Cardiac muscle cell (in vitro differentiated cells and primary cell): ENCODE measurements at regions not wholly inside any gene's neighbourhood (a gene's known extent, or its start where the extent isn't known, plus 50 kb on each side); places are given as distances from the start of the nearest gene placed in this dataset.

Experiments used
- DNase-seq, 2 donors: peaks; one replicate each; pipeline versions ENCODE4 v3.0.0 to v3.0.0-alpha.2; 2010 to 2017; ENCODE audit warnings: low read depth in 1 of 2, low spot score in 1 of 2
- H3K27ac ChIP-seq: fragments of 200-600 bp; sonication (generic); 2 replicates; pipeline ENCODE4 v1.5.1; 2016
- H3K27me3 ChIP-seq: fragments of 200-600 bp; sonication (generic); 2 replicates; pipeline ENCODE4 v1.6.0; 2016; ENCODE audit warnings: control low read depth
- H3K36me3 ChIP-seq: fragments of 200-600 bp; sonication (generic); 2 replicates; pipeline ENCODE4 v1.5.1; 2016; ENCODE audit warnings: control low read depth
- H3K4me1 ChIP-seq: fragments of 200-600 bp; sonication (generic); 2 replicates; pipeline ENCODE4 v1.8.1; 2017; ENCODE audit warnings: low read depth, mild to moderate bottlenecking, mixed run types
- H3K4me3 ChIP-seq: fragments of 200-600 bp; sonication (generic); 2 replicates; pipeline ENCODE4 v1.5.1; 2016; ENCODE audit warnings: mild to moderate bottlenecking
- H3K9me3 ChIP-seq: fragments of 200-600 bp; sonication (generic); 2 replicates; pipeline ENCODE4 v1.5.1; 2017; ENCODE audit warnings: low read depth, mild to moderate bottlenecking, control low read depth
- CTCF ChIP-seq: IDR thresholded peaks from 2 replicates; pipeline ENCODE4 v1.5.1; 2012; ENCODE audit warnings: low read depth, mild to moderate bottlenecking, low read length

GRCh38 chr7:98488167-98488566, 87.3 kb upstream of the BAIAP2L1 start:
- Histone ChIP-seq H3K9me3 (no peaks in the 10 kb centered on the region), H3K4me1 (no peaks in the 10 kb centered on the region), H3K4me3 (no peak overlapping the region), H3K27ac (no peak overlapping the region), H3K27me3 (no peaks in the 10 kb centered on the region), H3K36me3 (no peaks in the 10 kb centered on the region)
- DNase-seq = no peak
- no peak for TF ChIP-seq CTCF

GRCh38 chr7:98483964-98484545, 83.2 kb upstream of the BAIAP2L1 start:
- Histone ChIP-seq H3K4me1 (no peaks in the 10 kb centered on the region), H3K9me3 (no peaks in the 10 kb centered on the region), H3K27ac (no peak overlapping the region), H3K36me3 (no peaks in the 10 kb centered on the region), H3K4me3 (no peak overlapping the region), H3K27me3 (no peaks in the 10 kb centered on the region)
- no peak for DNase-seq
- TF ChIP-seq CTCF = no peak

DNA sequence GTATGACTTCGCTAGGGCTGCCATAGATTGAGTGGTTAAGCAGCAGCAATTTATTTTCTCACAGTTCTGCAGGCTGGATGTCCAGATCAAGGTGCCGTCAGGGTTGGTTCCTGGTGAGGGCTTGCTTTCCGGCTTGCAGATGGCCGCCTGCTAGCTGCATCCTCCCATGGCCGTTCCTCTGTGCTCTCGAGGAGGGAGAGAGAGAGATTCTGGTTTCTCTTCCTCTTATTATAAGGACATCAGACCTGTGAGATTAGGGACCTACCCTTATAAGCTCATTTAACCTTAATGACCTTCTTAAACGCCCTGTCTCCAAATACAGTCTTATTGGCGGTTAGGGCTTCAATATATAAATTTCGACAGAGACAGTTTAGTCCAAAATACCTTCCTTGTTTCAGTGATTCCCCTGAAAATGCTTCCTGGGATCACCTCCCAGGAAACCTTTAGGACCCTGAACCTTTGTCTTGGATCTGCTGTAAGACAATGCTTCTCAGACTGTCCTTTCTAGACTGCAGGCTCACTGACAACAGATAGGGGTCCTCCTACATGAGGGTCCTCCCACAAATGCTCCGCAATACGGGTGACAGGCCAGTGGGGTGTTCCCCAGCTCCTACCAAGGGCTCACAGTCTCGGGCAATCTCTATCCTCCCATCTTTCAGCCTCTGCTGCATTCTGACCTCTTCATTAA, 82.5 kb upstream of the BAIAP2L1 start:
- no peak for DNase-seq
- H3K27ac ChIP-seq = no peak overlapping the region
- no peak overlapping the region for H3K4me3 ChIP-seq
- no peaks in the 10 kb centered on the region for H3K27me3 ChIP-seq
- TF ChIP-seq CTCF = no peak
- no peaks in the 10 kb centered on the region for H3K36me3 ChIP-seq
- no peaks in the 10 kb centered on the region for H3K9me3 ChIP-seq
- H3K4me1 ChIP-seq = no peaks in the 10 kb centered on the region

GRCh38 chr7:98479318-98479717, 78.4 kb upstream of the BAIAP2L1 start:
- TF ChIP-seq CTCF = no peak
- Histone ChIP-seq H3K4me1 (no peaks in the 10 kb centered on the region), H3K4me3 (no peak overlapping the region), H3K9me3 (no peaks in the 10 kb centered on the region), H3K27ac (no peak overlapping the region), H3K27me3 (no peaks in the 10 kb centered on the region), H3K36me3 (no peaks in the 10 kb centered on the region)
- DNase-seq = no peak

GRCh38 chr7:98475352-98475751, 74.5 kb upstream of the BAIAP2L1 start:
- Histone ChIP-seq H3K4me3 (no peak overlapping the region), H3K27ac (no peak overlapping the region), H3K4me1 (no peaks in the 10 kb centered on the region), H3K27me3 (no peaks in the 10 kb centered on the region), H3K36me3 (no peaks in the 10 kb centered on the region), H3K9me3 (no peaks in the 10 kb centered on the region)
- no peak for DNase-seq
- TF ChIP-seq CTCF = no peak
